GM12878 (cell line): ENCODE measurements at regions not wholly inside any gene's neighbourhood (a gene's known extent, or its start where the extent isn't known, plus 50 kb on each side); places are given as distances from the start of the nearest gene placed in this dataset.

ENCODE experiments used
- ATAC-seq: fragments of 200-7000 bp; cut with Tn5 transposase; 3 replicates; pipeline ENCODE4 v1.9.1; 2020; ENCODE audit warnings: mild to moderate bottlenecking, moderate library complexity
- BruUV-seq: library from RNA; stranded (reverse); fragments of 400-500 nt; replicated peaks from 2 replicates; lab custom pipeline; 2021; lab: Mats Ljungman, UMichigan
- CTCF ChIA-PET: fragments of 300-600 bp; sonication (Branson Sonifier 250); formaldehyde crosslinking; extraction: SDS; loops from one replicate; lab custom pipeline; 2021; ENCODE audit warnings: inconsistent platforms; lab: Yijun Ruan, JAX
- POLR2A ChIA-PET: fragments of 350-600 bp; formaldehyde crosslinking; extraction: SDS; loops from one replicate; lab custom pipeline; 2021; ENCODE audit warnings: inconsistent platforms; lab: Charles Lee
- RAD21 ChIA-PET: fragments of 300-600 bp; sonication (Branson Sonifier 250); formaldehyde crosslinking; loops from one replicate; lab custom pipeline; 2023; ENCODE audit warnings: antibody characterized with exemption; ENCODE audit not compliant: unreplicated experiment; lab: Charles Lee
- SMC1A ChIA-PET: fragments of 300-600 bp; sonication (Branson Sonifier 250); formaldehyde crosslinking; loops from one replicate; lab custom pipeline; 2023; ENCODE audit not compliant: unreplicated experiment, uncharacterized antibody; lab: Charles Lee
- DNase-seq: peaks from one replicate; pipeline ENCODE4 v3.0.0-alpha.2; 2011; ENCODE audit warnings: low read depth, low spot score
- FAIRE-seq: peaks from 3 replicates; lab custom pipeline; 2011; peaks lifted over from hg19 to GRCh38; lab: Jason Lieb, UNC
- H2AFZ ChIP-seq: 2 replicates; pipeline ENCODE4 v1.6.0; 2011; ENCODE audit warnings: low read depth, low read length, control low read depth; ENCODE audit not compliant: control insufficient read depth
- H3K27ac ChIP-seq: 2 replicates; pipeline ENCODE4 v1.5.1; 2011; ENCODE audit warnings: control low read depth; ENCODE audit not compliant: control insufficient read depth, insufficient read depth
- H3K27me3 ChIP-seq, 2 experiments: replicated peaks in 1 of 2; 2 replicates each; pipeline versions ENCODE4 v1.6.0 to v1.6.1; 2011; ENCODE audit warnings: low read length in 1 of 2; ENCODE audit not compliant: control insufficient read depth in 2 of 2, insufficient read depth in 2 of 2
- H3K36me3 ChIP-seq, 2 experiments: 2 replicates each; pipeline ENCODE4 v1.5.1; 2011; ENCODE audit warnings: low read length in 1 of 2; ENCODE audit not compliant: control insufficient read depth in 2 of 2, insufficient read depth in 2 of 2
- H3K4me1 ChIP-seq: 2 replicates; pipeline ENCODE4 v1.6.1; 2011; ENCODE audit warnings: mild to moderate bottlenecking, low read length, moderate library complexity, mixed read lengths; ENCODE audit not compliant: control insufficient read depth, insufficient read depth
- H3K4me2 ChIP-seq: 2 replicates; pipeline ENCODE4 v1.6.0; 2011; ENCODE audit warnings: control low read depth; ENCODE audit not compliant: control insufficient read depth, insufficient read depth
- H3K4me3 ChIP-seq: fragments of 200-600 bp; sonication (generic); 2 replicates; pipeline ENCODE4 v1.5.1; 2016
- H3K79me2 ChIP-seq: 2 replicates; pipeline ENCODE4 v1.6.0; 2011; ENCODE audit warnings: low read length; ENCODE audit not compliant: control insufficient read depth, insufficient read depth
- H3K9ac ChIP-seq: 2 replicates; pipeline ENCODE4 v1.8.0; 2011; ENCODE audit warnings: low read length, control low read depth, mixed read lengths; ENCODE audit not compliant: control insufficient read depth, insufficient read depth
- H3K9me3 ChIP-seq: replicated peaks from 3 replicates; pipeline ENCODE4 v1.5.1; 2011; ENCODE audit warnings: mild to moderate bottlenecking, low read length; ENCODE audit not compliant: control insufficient read depth, insufficient read depth
- H4K20me1 ChIP-seq: 2 replicates; pipeline ENCODE4 v1.6.0; 2011; ENCODE audit not compliant: control insufficient read depth, insufficient read depth
- ATF7 ChIP-seq: fragments of 450-650 bp; IDR thresholded peaks from 2 replicates; pipeline ENCODE4 v1.6.1; 2016; ENCODE audit warnings: low read depth, mild to moderate bottlenecking
- BRCA1 ChIP-seq: IDR thresholded peaks from 2 replicates; pipeline ENCODE4 v1.6.1; 2011; ENCODE audit warnings: low read depth, low read length, improper control_type of control experiment
- CBX5 ChIP-seq: sonication (generic); IDR thresholded peaks from 2 replicates; pipeline ENCODE4 v1.6.1; 2016; ENCODE audit warnings: low read depth, moderate library complexity, mild to moderate bottlenecking, inconsistent platforms
- CHD1 ChIP-seq: IDR thresholded peaks from 2 replicates; pipeline ENCODE4 v1.6.1; 2012; ENCODE audit warnings: low read depth, low read length, improper control_type of control experiment
- EED ChIP-seq: sonication (generic); IDR thresholded peaks from 2 replicates; pipeline ENCODE4 v1.6.1; 2016; ENCODE audit warnings: antibody characterized with exemption, low read depth
- KAT2A ChIP-seq: conservative IDR thresholded peaks from 2 replicates; pipeline ENCODE4 v1.6.1; 2011; ENCODE audit warnings: low read depth, low read length; ENCODE audit not compliant: control insufficient read depth
- NRF1 ChIP-seq: conservative IDR thresholded peaks from 2 replicates; pipeline ENCODE4 v1.6.1; 2011; ENCODE audit warnings: mild to moderate bottlenecking, low read depth, low read length, improper control_type of control experiment
- POLR2A ChIP-seq: IDR thresholded peaks from 2 replicates; pipeline ENCODE4 v1.6.1; 2011; ENCODE audit warnings: low read depth, mild to moderate bottlenecking, low read length
- POLR2AphosphoS2 ChIP-seq: IDR thresholded peaks from 2 replicates; pipeline ENCODE4 v1.6.1; 2011; ENCODE audit warnings: low read depth, mild to moderate bottlenecking, low read length, improper control_type of control experiment, moderate library complexity
- POLR2AphosphoS5 ChIP-seq: IDR thresholded peaks from 2 replicates; pipeline ENCODE4 v1.6.1; 2011; ENCODE audit warnings: mild to moderate bottlenecking, low read length, inconsistent platforms
- RFX5 ChIP-seq: IDR thresholded peaks from 2 replicates; pipeline ENCODE4 v1.6.1; 2011; ENCODE audit warnings: low read depth, low read length, improper control_type of control experiment
- RUNX3 ChIP-seq: IDR thresholded peaks from 2 replicates; pipeline ENCODE4 v1.6.1; 2012; ENCODE audit warnings: low read length, inconsistent platforms
- SPI1 ChIP-seq: IDR thresholded peaks from 2 replicates; pipeline ENCODE4 v1.6.1; 2011; ENCODE audit warnings: low read depth, mild to moderate bottlenecking, low read length, moderate library complexity, borderline replicate concordance; ENCODE audit not compliant: insufficient read depth
- ZNF24 ChIP-seq: fragments of 450-650 bp; IDR thresholded peaks from 2 replicates; pipeline ENCODE4 v1.6.1; 2017; ENCODE audit warnings: antibody characterized with exemption, mild to moderate bottlenecking
- ZNF274 ChIP-seq: IDR thresholded peaks from one replicate; pipeline ENCODE4 v1.8.0; 2011; ENCODE audit not compliant: insufficient read length, insufficient read depth
- WGBS: methylation state at CpG from one replicate; pipeline ENCODE4 v1.1.6; 2016; ENCODE audit warnings: low lambda C conversion rate; ENCODE audit not compliant: insufficient replicate concordance, insufficient coverage; ENCODE audit errors: missing lambda C conversion rate; 5-methylcytosine and 5-hydroxymethylcytosine counted together
- in situ Hi-C: fragments of 300-500 bp; cut with MboI; formaldehyde crosslinking; loops from 9 replicates; pipeline ENCODE4 v1.14.3; 2018; ENCODE audit warnings: mixed read lengths
- intact Hi-C: fragments of 100-400 bp; cut with micrococcal nuclease; formaldehyde crosslinking; loops from one replicate; pipeline ENCODE4 v1.14.2; 2022; ENCODE audit not compliant: unreplicated experiment
- TF ChIP-seq, protein P1 (sequence below): fragments of 450-650 bp; IDR thresholded peaks from 2 replicates; pipeline ENCODE4 v1.6.1; 2016; ENCODE audit warnings: mild to moderate bottlenecking
- TF ChIP-seq, protein P2 (sequence below): fragments of 450-650 bp; IDR thresholded peaks from 2 replicates; pipeline ENCODE4 v1.6.1; 2016; ENCODE audit warnings: mild to moderate bottlenecking, moderate library complexity, borderline replicate concordance
- TF ChIP-seq, protein P3 (sequence below), 3 experiments: IDR thresholded peaks in 2 of 3; conservative IDR thresholded peaks in 1 of 3; 2 replicates each; pipeline ENCODE4 v1.5.1; 2011; ENCODE audit warnings: low read depth in 3 of 3, low read length in 3 of 3, mild to moderate bottlenecking in 3 of 3, control low read depth in 2 of 3, moderate library complexity in 2 of 3, inconsistent platforms in 1 of 3, mixed read lengths in 1 of 3; ENCODE audit not compliant: control insufficient read depth in 2 of 3, insufficient read depth in 1 of 3; ENCODE audit errors: extremely low read depth in 1 of 3
- TF ChIP-seq, protein P4 (sequence below): fragments of 150-350 bp; IDR thresholded peaks from 2 replicates; pipeline ENCODE4 v1.6.1; 2014; ENCODE audit warnings: mild to moderate bottlenecking, low read depth, low read length

DNA sequence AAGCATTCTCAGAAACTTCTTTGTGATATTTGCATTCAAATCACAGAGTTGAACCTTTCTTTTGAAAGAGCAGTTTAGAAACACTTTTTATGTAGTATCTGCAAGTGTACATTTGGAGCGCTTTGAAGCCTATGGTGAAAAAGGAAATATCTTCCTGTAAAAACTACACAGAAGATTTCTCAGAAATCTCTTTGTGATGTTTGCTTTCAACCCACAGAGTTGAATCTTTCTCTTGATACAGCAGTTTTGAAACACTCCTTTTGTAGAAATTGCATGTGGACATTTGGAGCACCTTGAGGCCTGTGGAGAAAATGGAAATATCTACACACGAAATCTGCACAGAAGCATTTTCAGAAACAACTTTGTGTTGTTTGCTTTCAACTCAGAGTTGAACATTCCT is 612.3 kb upstream of the ZNF337 start:
- ChIA-PET POLR2A (no interaction called here), CTCF (no interaction called here), RAD21 (no interaction called here), SMC1A (no interaction called here)
- in situ Hi-C loops (no loop called here), intact Hi-C loops (no loop called here)
- H3K27me3 ChIP-seq, result no peaks in the 10 kb centered on the region
- no peaks in the 10 kb centered on the region for H3K79me2 ChIP-seq
- DNase-seq (no peak), FAIRE-seq (no peak), ATAC-seq (no peak)
- no peak overlapping the region for H3K27ac ChIP-seq
- no peak overlapping the region for H3K4me3 ChIP-seq
- H3K9me3 ChIP-seq, result no peaks in the 10 kb centered on the region
- H2AFZ ChIP-seq, result no peak overlapping the region
- H3K4me1 ChIP-seq, result no peaks in the 10 kb centered on the region
- no TSS peak for BruUV-seq
- WGBS, result 48% methylated on average over 2 of the region's 2 CpGs
- no peaks in the 10 kb centered on the region for H3K36me3 ChIP-seq
- H3K4me2 ChIP-seq, result no peak overlapping the region
- no peaks in the 10 kb centered on the region for H4K20me1 ChIP-seq
- H3K9ac ChIP-seq, result no peak overlapping the region
- TF ChIP-seq, protein P1, sequence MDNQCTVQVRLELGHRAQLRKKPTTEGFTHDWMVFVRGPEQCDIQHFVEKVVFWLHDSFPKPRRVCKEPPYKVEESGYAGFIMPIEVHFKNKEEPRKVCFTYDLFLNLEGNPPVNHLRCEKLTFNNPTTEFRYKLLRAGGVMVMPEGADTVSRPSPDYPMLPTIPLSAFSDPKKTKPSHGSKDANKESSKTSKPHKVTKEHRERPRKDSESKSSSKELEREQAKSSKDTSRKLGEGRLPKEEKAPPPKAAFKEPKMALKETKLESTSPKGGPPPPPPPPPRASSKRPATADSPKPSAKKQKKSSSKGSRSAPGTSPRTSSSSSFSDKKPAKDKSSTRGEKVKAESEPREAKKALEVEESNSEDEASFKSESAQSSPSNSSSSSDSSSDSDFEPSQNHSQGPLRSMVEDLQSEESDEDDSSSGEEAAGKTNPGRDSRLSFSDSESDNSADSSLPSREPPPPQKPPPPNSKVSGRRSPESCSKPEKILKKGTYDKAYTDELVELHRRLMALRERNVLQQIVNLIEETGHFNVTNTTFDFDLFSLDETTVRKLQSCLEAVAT, result no peak
- TF ChIP-seq KAT2A (no peak), EED (no peak), CHD1 (no peak), CBX5 (no peak), ATF7 (no peak), POLR2AphosphoS2 (no peak), RUNX3 (no peak), ZNF24 (no peak), POLR2AphosphoS5 (no peak), BRCA1 (no peak), RFX5 (no peak), POLR2A (no peak), ZNF274 (no peak), SPI1 (no peak), NRF1 (no peak)
- TF ChIP-seq, protein P2, sequence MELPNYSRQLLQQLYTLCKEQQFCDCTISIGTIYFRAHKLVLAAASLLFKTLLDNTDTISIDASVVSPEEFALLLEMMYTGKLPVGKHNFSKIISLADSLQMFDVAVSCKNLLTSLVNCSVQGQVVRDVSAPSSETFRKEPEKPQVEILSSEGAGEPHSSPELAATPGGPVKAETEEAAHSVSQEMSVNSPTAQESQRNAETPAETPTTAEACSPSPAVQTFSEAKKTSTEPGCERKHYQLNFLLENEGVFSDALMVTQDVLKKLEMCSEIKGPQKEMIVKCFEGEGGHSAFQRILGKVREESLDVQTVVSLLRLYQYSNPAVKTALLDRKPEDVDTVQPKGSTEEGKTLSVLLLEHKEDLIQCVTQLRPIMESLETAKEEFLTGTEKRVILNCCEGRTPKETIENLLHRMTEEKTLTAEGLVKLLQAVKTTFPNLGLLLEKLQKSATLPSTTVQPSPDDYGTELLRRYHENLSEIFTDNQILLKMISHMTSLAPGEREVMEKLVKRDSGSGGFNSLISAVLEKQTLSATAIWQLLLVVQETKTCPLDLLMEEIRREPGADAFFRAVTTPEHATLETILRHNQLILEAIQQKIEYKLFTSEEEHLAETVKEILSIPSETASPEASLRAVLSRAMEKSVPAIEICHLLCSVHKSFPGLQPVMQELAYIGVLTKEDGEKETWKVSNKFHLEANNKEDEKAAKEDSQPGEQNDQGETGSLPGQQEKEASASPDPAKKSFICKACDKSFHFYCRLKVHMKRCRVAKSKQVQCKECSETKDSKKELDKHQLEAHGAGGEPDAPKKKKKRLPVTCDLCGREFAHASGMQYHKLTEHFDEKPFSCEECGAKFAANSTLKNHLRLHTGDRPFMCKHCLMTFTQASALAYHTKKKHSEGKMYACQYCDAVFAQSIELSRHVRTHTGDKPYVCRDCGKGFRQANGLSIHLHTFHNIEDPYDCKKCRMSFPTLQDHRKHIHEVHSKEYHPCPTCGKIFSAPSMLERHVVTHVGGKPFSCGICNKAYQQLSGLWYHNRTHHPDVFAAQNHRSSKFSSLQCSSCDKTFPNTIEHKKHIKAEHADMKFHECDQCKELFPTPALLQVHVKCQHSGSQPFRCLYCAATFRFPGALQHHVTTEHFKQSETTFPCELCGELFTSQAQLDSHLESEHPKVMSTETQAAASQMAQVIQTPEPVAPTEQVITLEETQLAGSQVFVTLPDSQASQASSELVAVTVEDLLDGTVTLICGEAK, result no peak
- TF ChIP-seq, protein P3, sequence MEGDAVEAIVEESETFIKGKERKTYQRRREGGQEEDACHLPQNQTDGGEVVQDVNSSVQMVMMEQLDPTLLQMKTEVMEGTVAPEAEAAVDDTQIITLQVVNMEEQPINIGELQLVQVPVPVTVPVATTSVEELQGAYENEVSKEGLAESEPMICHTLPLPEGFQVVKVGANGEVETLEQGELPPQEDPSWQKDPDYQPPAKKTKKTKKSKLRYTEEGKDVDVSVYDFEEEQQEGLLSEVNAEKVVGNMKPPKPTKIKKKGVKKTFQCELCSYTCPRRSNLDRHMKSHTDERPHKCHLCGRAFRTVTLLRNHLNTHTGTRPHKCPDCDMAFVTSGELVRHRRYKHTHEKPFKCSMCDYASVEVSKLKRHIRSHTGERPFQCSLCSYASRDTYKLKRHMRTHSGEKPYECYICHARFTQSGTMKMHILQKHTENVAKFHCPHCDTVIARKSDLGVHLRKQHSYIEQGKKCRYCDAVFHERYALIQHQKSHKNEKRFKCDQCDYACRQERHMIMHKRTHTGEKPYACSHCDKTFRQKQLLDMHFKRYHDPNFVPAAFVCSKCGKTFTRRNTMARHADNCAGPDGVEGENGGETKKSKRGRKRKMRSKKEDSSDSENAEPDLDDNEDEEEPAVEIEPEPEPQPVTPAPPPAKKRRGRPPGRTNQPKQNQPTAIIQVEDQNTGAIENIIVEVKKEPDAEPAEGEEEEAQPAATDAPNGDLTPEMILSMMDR (IDR thresholded peaks at IDR 0.05 in 2 of 3, conservative IDR thresholded peaks at IDR 0.05 in 1 of 3; ENCODE audit: control insufficient read depth in 2 of 3, extremely low read depth in 1 of 3, insufficient read depth in 1 of 3, low read depth in 3 of 3, low read length in 3 of 3), result no peak
- TF ChIP-seq, protein P4, sequence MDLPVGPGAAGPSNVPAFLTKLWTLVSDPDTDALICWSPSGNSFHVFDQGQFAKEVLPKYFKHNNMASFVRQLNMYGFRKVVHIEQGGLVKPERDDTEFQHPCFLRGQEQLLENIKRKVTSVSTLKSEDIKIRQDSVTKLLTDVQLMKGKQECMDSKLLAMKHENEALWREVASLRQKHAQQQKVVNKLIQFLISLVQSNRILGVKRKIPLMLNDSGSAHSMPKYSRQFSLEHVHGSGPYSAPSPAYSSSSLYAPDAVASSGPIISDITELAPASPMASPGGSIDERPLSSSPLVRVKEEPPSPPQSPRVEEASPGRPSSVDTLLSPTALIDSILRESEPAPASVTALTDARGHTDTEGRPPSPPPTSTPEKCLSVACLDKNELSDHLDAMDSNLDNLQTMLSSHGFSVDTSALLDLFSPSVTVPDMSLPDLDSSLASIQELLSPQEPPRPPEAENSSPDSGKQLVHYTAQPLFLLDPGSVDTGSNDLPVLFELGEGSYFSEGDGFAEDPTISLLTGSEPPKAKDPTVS, result no peak
